IMR-90 (cell line): ENCODE measurements at regions not wholly inside any gene's neighbourhood (a gene's known extent, or its start where the extent isn't known, plus 50 kb on each side); places are given as distances from the start of the nearest gene placed in this dataset.

Experiments
- ATAC-seq: fragments of 200-7000 bp; cut with Tn5 transposase; 2 replicates; pipeline ENCODE4 v1.9.1; 2020; ENCODE audit warnings: low read depth, mild to moderate bottlenecking, moderate library complexity
- BruUV-seq: library from RNA; stranded (reverse); fragments of 400-500 nt; replicated peaks from 2 replicates; lab custom pipeline; 2021; lab: Mats Ljungman, UMichigan
- CTCF ChIA-PET: fragments of 300-600 bp; formaldehyde crosslinking; extraction: SDS; loops from one replicate; lab custom pipeline; 2021; ENCODE audit warnings: antibody characterized with exemption; lab: Yijun Ruan, JAX
- POLR2A ChIA-PET: fragments of 300-600 bp; sonication (Branson Sonifier 250); formaldehyde crosslinking; loops from one replicate; lab custom pipeline; 2022; ENCODE audit warnings: antibody characterized with exemption; ENCODE audit not compliant: unreplicated experiment; lab: Charles Lee
- DNase-seq: peaks from one replicate; pipeline ENCODE4 v3.0.0; 2013
- H2AFZ ChIP-seq: replicated peaks from 2 replicates; pipeline ENCODE3; 2013; ENCODE audit warnings: low read length, mild to moderate bottlenecking; ENCODE audit not compliant: poor library complexity
- H2AK5ac ChIP-seq: 2 replicates; pipeline ENCODE4 v1.6.1; 2013; ENCODE audit warnings: low read depth, low read length, inconsistent platforms
- H2AK9ac ChIP-seq: replicated peaks from 2 replicates; pipeline ENCODE3; 2013; ENCODE audit warnings: mild to moderate bottlenecking, low read depth, low read length, moderate library complexity; ENCODE audit not compliant: poor library complexity
- H2BK120ac ChIP-seq: 2 replicates; pipeline ENCODE4 v1.6.1; 2013; ENCODE audit warnings: low read depth, low read length, inconsistent platforms
- H2BK15ac ChIP-seq: 3 replicates; pipeline ENCODE4 v1.6.1; 2013; ENCODE audit warnings: low read depth, low read length, inconsistent platforms
- H2BK20ac ChIP-seq: 2 replicates; pipeline ENCODE4 v1.6.1; 2013; ENCODE audit warnings: low read depth, mild to moderate bottlenecking, inconsistent platforms, low read length, moderate library complexity
- H2BK5ac ChIP-seq: 2 replicates; pipeline ENCODE4 v1.6.1; 2013; ENCODE audit warnings: mild to moderate bottlenecking, low read depth, low read length, inconsistent platforms; ENCODE audit not compliant: poor library complexity, severe bottlenecking
- H3K14ac ChIP-seq: replicated peaks from 2 replicates; pipeline ENCODE4 v1.6.1; 2013; ENCODE audit warnings: low read depth, low read length, inconsistent platforms
- H3K18ac ChIP-seq: 2 replicates; pipeline ENCODE4 v1.6.1; 2013; ENCODE audit warnings: low read depth, low read length, control low read depth
- H3K23ac ChIP-seq: 2 replicates; pipeline ENCODE4 v1.6.1; 2013; ENCODE audit warnings: low read depth, low read length, inconsistent platforms
- H3K27ac ChIP-seq: 2 replicates; pipeline ENCODE4 v1.5.1; 2013; ENCODE audit warnings: mild to moderate bottlenecking, control low read depth, low read length; ENCODE audit not compliant: insufficient read depth
- H3K27me3 ChIP-seq: 2 replicates; pipeline ENCODE4 v1.6.1; 2013; ENCODE audit warnings: low read length; ENCODE audit not compliant: control insufficient read depth, insufficient read depth
- H3K36me3 ChIP-seq: 2 replicates; pipeline ENCODE4 v1.6.1; 2013; ENCODE audit warnings: low read length, mixed read lengths; ENCODE audit not compliant: control insufficient read depth, insufficient read depth
- H3K4ac ChIP-seq: 2 replicates; pipeline ENCODE4 v1.6.1; 2013; ENCODE audit warnings: low read depth, low read length, inconsistent platforms
- H3K4me1 ChIP-seq: 2 replicates; pipeline ENCODE4 v1.6.1; 2013; ENCODE audit warnings: low read length, mixed read lengths; ENCODE audit not compliant: control insufficient read depth, insufficient read depth
- H3K4me2 ChIP-seq: 2 replicates; pipeline ENCODE4 v1.6.1; 2013; ENCODE audit warnings: low read depth, mild to moderate bottlenecking, control low read depth, low read length, moderate library complexity
- H3K4me3 ChIP-seq: 2 replicates; pipeline ENCODE4 v1.5.1; 2013; ENCODE audit warnings: low read depth, mild to moderate bottlenecking, control low read depth, low read length, moderate library complexity; ENCODE audit not compliant: insufficient read depth
- H3K56ac ChIP-seq: 2 replicates; pipeline ENCODE4 v1.6.1; 2013; ENCODE audit warnings: low read length, inconsistent platforms; ENCODE audit not compliant: insufficient read depth; ENCODE audit errors: extremely low read depth
- H3K79me1 ChIP-seq, 2 experiments: 2 replicates each; pipeline ENCODE4 v1.6.1; 2013; ENCODE audit warnings: low read length in 2 of 2, inconsistent platforms in 1 of 2, low read depth in 1 of 2
- H3K9ac ChIP-seq: 2 replicates; pipeline ENCODE4 v1.6.1; 2013; ENCODE audit warnings: low read depth, low read length, control low read depth
- H3K9me1 ChIP-seq: 2 replicates; pipeline ENCODE4 v1.6.1; 2013; ENCODE audit warnings: low read length, inconsistent platforms; ENCODE audit not compliant: insufficient read depth
- H3K9me3 ChIP-seq: 2 replicates; pipeline ENCODE4 v1.6.1; 2013; ENCODE audit warnings: low read length; ENCODE audit not compliant: control insufficient read depth, insufficient read depth
- H4K20me1 ChIP-seq: 2 replicates; pipeline ENCODE4 v1.6.1; 2013; ENCODE audit warnings: low read length, inconsistent platforms; ENCODE audit not compliant: insufficient read depth
- H4K5ac ChIP-seq: 2 replicates; pipeline ENCODE4 v1.6.1; 2013; ENCODE audit warnings: mild to moderate bottlenecking, low read depth, low read length, control low read depth
- H4K8ac ChIP-seq, 2 experiments: 2 replicates each; pipeline ENCODE4 v1.6.1; 2013; ENCODE audit warnings: low read depth in 2 of 2, low read length in 2 of 2, control low read depth in 1 of 2, inconsistent platforms in 1 of 2
- H4K91ac ChIP-seq: 2 replicates; pipeline ENCODE4 v1.6.1; 2013; ENCODE audit warnings: low read depth, low read length, inconsistent platforms; ENCODE audit not compliant: insufficient read depth
- CEBPB ChIP-seq: IDR thresholded peaks from 2 replicates; pipeline ENCODE4 v1.6.1; 2012; ENCODE audit warnings: low read depth, low read length, improper control_type of control experiment
- MAFK ChIP-seq: IDR thresholded peaks from 2 replicates; pipeline ENCODE4 v1.6.1; 2012; ENCODE audit warnings: low read depth, low read length, improper control_type of control experiment
- MAZ ChIP-seq: IDR thresholded peaks from 2 replicates; pipeline ENCODE4 v1.6.1; 2012; ENCODE audit warnings: low read depth, mild to moderate bottlenecking, low read length, improper control_type of control experiment, moderate library complexity, borderline replicate concordance
- POLR2A ChIP-seq: IDR thresholded peaks from 2 replicates; pipeline ENCODE4 v1.6.1; 2012; ENCODE audit warnings: mild to moderate bottlenecking, low read depth, low read length
- RAD21 ChIP-seq: IDR thresholded peaks from 2 replicates; pipeline ENCODE4 v1.6.1; 2012; ENCODE audit warnings: low read length, improper control_type of control experiment
- SMC3 ChIP-seq: fragments of 150-350 bp; IDR thresholded peaks from 2 replicates; pipeline ENCODE4 v1.6.1; 2016; ENCODE audit warnings: low read depth, mild to moderate bottlenecking, antibody characterized with exemption, low read length, moderate library complexity
- WGBS, 2 experiments: methylation state at CpG; one replicate each; pipeline versions ENCODE4 v1.1.5 to v1.1.7; 2013; ENCODE audit warnings: missing lambda C conversion rate in 2 of 2; ENCODE audit not compliant: insufficient read length in 1 of 2; ENCODE audit errors: extremely low coverage in 2 of 2; 5-methylcytosine and 5-hydroxymethylcytosine counted together
- dilution Hi-C: fragments of 300-500 bp; cut with HindIII; formaldehyde crosslinking; loops from one replicate; pipeline ENCODE4 v1.14.3; 2018; ENCODE audit warnings: low sequenced_read_pairs; ENCODE audit not compliant: unreplicated experiment
- in situ Hi-C: fragments of 300-500 bp; cut with MboI; formaldehyde crosslinking; loops from 3 replicates; pipeline ENCODE4 v1.14.3; 2019; ENCODE audit warnings: low sequenced_read_pairs, inconsistent platforms, mixed read lengths
- intact Hi-C: fragments of 100-400 bp; cut with micrococcal nuclease; formaldehyde crosslinking; loops from 2 replicates; pipeline ENCODE4 v1.10.0; 2022
- TF ChIP-seq, protein P1 (sequence below): fragments of 150-350 bp; IDR thresholded peaks from 2 replicates; pipeline ENCODE4 v1.6.1; 2017; ENCODE audit warnings: mild to moderate bottlenecking, antibody characterized with exemption, low read length, low read depth
- TF ChIP-seq, protein P2 (sequence below): conservative IDR thresholded peaks from 2 replicates; pipeline ENCODE4 v1.5.1; 2012; ENCODE audit warnings: mild to moderate bottlenecking, low read depth, low read length, improper control_type of control experiment

DNA sequence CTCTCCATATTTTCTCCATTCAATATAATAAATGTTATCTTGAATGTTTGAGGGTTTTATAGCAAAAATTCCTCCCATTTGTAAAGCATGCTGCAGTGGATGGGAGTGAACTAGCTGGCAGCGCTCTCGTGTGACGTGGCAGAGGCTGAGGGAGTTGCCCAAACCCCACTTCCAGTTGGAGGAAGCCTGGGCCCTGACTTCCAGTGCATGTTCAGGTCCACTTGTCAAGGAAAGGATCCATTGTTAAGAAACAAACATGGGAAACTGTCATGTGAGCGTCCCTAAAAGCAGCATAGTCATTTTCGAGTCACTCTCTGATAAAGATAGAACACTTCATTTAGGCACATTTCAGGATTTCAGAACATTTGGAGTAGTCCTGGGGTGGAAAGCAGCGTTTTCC lies 116.6 kb downstream of the SLC25A47 start (continued):
- TF ChIP-seq, protein P1, sequence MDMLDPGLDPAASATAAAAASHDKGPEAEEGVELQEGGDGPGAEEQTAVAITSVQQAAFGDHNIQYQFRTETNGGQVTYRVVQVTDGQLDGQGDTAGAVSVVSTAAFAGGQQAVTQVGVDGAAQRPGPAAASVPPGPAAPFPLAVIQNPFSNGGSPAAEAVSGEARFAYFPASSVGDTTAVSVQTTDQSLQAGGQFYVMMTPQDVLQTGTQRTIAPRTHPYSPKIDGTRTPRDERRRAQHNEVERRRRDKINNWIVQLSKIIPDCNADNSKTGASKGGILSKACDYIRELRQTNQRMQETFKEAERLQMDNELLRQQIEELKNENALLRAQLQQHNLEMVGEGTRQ, result no peak
- TF ChIP-seq MAZ (no peak), MAFK (no peak)

DNA sequence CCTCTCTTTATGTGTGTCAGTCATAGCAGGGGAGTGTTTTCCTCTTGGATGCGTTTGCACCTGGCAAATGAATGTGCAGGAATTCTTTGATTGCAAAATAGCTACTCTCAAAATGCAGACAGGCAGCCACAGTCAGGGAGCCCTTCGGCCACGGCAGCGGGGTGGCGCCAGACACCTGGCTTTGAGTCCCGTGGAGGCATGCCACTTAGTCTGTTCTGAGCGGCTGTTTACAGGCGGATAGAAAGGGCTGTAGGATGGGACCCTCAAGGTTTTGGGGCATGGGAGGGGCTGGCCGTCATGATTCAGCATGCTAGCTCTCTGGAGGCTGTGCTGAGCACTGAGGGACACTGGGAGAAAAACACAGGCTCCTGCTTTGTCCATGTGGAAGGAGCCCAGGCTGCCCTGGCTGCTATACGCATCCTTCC lies 117.1 kb downstream of the SLC25A47 start:
- TF ChIP-seq SMC3 (peak; percentile 56), RAD21 (peak; percentile 78), CEBPB (peak; percentile 87), POLR2A (no peak)
- TF ChIP-seq, protein P2, sequence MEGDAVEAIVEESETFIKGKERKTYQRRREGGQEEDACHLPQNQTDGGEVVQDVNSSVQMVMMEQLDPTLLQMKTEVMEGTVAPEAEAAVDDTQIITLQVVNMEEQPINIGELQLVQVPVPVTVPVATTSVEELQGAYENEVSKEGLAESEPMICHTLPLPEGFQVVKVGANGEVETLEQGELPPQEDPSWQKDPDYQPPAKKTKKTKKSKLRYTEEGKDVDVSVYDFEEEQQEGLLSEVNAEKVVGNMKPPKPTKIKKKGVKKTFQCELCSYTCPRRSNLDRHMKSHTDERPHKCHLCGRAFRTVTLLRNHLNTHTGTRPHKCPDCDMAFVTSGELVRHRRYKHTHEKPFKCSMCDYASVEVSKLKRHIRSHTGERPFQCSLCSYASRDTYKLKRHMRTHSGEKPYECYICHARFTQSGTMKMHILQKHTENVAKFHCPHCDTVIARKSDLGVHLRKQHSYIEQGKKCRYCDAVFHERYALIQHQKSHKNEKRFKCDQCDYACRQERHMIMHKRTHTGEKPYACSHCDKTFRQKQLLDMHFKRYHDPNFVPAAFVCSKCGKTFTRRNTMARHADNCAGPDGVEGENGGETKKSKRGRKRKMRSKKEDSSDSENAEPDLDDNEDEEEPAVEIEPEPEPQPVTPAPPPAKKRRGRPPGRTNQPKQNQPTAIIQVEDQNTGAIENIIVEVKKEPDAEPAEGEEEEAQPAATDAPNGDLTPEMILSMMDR, result peak; percentile 72
- TF ChIP-seq, protein P1, result no peak
- Histone ChIP-seq H3K4me3 (no peak overlapping the region), H2BK5ac (no peak overlapping the region), H3K23ac (no peak overlapping the region), H3K27ac (no peak overlapping the region), H3K4ac (no peak overlapping the region), H2BK20ac (no peak overlapping the region), H2BK15ac (no peak overlapping the region), H3K56ac (no peak overlapping the region), H3K9me3 (no peaks in the 10 kb centered on the region), H3K14ac (no peak overlapping the region), H4K8ac (no peak overlapping the region; a peak in 1 of 4 replicates), H2AFZ (peak overlapping the region; percentile 79), H2BK120ac (no peak overlapping the region), H3K79me1 (peaks cover 12 to 59% of the 10 kb centered on the region in 2 experiments; a peak in 3 of 4 replicates), H3K9me1 (peaks cover 25% of the 10 kb centered on the region; the same call in 1 of the 2 replicates), H4K20me1 (peaks cover 42% of the 10 kb centered on the region), H3K4me1 (peaks cover 31% of the 10 kb centered on the region), H2AK9ac (no peak overlapping the region), H3K18ac (no peak overlapping the region), H3K9ac (no peak overlapping the region), H3K36me3 (no peaks in the 10 kb centered on the region), H3K27me3 (no peaks in the 10 kb centered on the region), H4K91ac (no peak overlapping the region), H4K5ac (no peak overlapping the region), H2AK5ac (no peak overlapping the region), H3K4me2 (peak overlapping the region; percentile 8; the same call in 1 of the 2 replicates)
- ChIA-PET CTCF (interaction anchor here (0.5 to 2.7 kb wide), 7 partner anchors 11 to 205 kb away, joined by 3 to 15 read pairs (median 3); no protein-coding TSS in a partner anchor), POLR2A (no interaction called here)
- DNase-seq (peak; percentile 58), ATAC-seq (peak; percentile 52)
- WGBS, 2 experiments, result 27% methylated on average over 5 of the region's 10 CpGs; no CpG with 5 or more reads in 1 of the 2 experiments
- no TSS peak for BruUV-seq
- dilution Hi-C loops (no loop called here), intact Hi-C loops (no loop called here), in situ Hi-C loops (no loop called here)
